C4-2B (cell line): ENCODE measurements at regions not wholly inside any gene's neighbourhood (a gene's known extent, or its start where the extent isn't known, plus 50 kb on each side); places are given as distances from the start of the nearest gene placed in this dataset.

Experiments
- H3K27ac ChIP-seq: fragments of 450-650 bp; 2 replicates; pipeline ENCODE4 v1.5.1; 2017
- CTCF ChIP-seq: fragments of 450-650 bp; conservative IDR thresholded peaks from 2 replicates; pipeline ENCODE4 v1.5.1; 2017; ENCODE audit warnings: mild to moderate bottlenecking
- ZFX ChIP-seq: fragments of 450-650 bp; IDR thresholded peaks from 2 replicates; pipeline ENCODE4 v1.6.1; 2017

- TF ChIP-seq CTCF (no peak), ZFX (no peak)
Observed at GRCh38 chr22:27308513-27308912, 493.0 kb downstream of the MN1 start.

DNA sequence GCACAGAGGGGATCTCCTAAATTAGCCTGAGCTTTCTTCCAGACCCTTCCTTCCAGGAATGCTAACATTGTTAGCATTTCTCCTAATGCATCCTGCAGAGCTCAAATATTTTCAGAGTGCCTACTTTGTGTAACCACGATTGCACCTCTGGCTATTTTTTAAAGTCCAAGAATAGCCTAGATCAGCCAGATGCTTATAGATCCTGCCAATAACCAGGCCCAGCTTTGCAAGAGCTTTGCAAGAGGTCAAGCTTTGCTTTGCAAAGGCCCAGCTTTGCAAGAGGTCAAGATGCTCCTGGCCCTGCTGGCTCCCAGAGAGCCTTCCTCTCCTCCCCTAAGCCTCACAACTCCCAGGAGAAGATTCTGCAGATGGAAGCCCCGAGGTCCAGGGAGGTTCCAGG lies 491.9 kb downstream of the MN1 start:
- TF ChIP-seq ZFX (no peak), CTCF (no peak)
- no peak overlapping the region for H3K27ac ChIP-seq

More at GRCh38 chr22:27308513-27308912, 493.0 kb downstream of the MN1 start:
- no peak overlapping the region for H3K27ac ChIP-seq

GRCh38 chr22:27310966-27311697 lies 490.4 kb downstream of the MN1 start:
- no peak overlapping the region for H3K27ac ChIP-seq
- TF ChIP-seq CTCF: no peak
- TF ChIP-seq ZFX: no peak

GRCh38 chr22:27311698-27312550 lies 489.6 kb downstream of the MN1 start:
- TF ChIP-seq ZFX: no peak
- no peak for TF ChIP-seq CTCF
- H3K27ac ChIP-seq: no peak overlapping the region

DNA sequence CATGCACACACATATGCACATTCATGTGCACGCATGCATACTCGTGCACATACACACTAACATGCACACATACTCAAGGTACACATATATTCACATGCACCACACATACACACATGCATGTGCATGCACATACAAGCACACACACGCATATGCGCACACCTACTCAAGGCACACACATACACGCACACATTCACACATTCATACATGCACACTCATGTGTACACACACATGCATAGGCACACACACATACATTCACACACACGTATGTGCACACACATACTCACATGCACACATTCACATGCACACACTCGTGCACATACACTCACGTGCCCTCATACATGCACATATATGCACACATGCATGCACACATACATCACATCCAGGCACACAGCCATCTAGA lies 489.0 kb downstream of the MN1 start:
- no peak for TF ChIP-seq ZFX
- no peak for TF ChIP-seq CTCF
- H3K27ac ChIP-seq: no peak overlapping the region

DNA sequence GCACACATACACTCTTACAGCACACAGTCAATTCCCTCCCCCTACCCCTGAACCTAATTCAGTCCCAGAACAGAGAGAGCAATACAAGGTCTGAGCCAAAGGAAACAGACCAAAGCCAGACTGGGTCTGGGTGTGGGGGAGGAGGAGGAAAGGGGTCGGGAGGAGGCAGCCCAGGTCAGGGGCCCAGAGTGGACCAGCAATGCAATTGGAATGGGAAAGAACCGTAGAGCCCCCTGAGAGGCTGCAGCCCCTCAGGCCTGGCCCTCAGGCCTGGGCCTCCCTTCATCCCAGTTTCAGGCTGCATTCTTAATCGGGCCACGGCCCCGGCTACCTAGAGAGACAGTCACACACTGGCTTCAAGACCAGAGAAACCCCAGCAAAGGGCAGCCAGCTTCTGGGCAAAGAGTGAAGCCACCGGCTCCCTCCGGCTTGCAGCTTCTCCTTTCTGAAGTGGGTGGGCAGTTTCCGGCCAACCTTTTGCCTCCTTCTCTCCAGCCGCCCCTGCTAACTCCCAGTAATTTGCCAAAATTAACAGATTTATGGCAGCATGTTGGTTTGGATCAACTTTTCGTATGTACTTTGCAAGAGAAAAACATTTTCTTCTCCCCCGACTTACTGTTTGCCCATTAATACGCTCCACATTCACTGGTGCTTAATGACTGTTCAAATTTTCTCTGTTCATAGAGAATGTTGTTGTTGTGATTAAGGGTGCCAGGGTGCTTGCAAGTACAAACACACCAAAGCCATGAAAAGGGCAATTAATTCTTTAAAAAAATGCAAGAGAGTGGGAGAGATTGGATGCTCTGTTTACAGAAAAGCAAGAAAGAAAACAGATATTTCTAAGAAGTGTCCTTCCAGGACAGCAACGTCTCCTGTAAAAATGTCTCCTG lies 488.3 kb downstream of the MN1 start:
- TF ChIP-seq CTCF (no peak), ZFX (no peak)

More for the DNA sequence above, 488.3 kb downstream of the MN1 start:
- H3K27ac ChIP-seq: no peak overlapping the region
